ENCODE measurements at regions not wholly inside any gene's neighbourhood (a gene's known extent, or its start where the extent isn't known, plus 50 kb on each side); places are given as distances from the start of the nearest gene placed in this dataset.

DNA sequence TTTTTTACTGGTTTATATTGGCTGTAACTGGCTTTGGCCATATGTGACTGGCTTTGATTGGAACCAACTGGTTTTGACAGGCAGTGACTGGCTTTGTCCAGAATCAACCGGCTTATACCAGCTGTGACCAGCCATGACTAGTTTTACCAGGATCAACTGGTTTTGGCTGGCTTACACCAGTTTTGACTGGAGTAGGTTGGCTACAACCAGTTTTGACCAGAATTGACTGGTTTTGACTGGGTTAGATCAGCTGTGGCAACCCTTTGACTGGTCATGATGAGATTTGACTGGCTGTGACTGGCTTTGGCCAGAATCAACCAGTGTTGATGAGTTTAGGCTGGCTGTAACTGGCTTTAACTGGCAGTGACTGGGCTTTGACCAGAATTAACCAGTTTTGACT is 169.2 kb upstream of the AMOT start (continued):
- TF ChIP-seq, protein P1, sequence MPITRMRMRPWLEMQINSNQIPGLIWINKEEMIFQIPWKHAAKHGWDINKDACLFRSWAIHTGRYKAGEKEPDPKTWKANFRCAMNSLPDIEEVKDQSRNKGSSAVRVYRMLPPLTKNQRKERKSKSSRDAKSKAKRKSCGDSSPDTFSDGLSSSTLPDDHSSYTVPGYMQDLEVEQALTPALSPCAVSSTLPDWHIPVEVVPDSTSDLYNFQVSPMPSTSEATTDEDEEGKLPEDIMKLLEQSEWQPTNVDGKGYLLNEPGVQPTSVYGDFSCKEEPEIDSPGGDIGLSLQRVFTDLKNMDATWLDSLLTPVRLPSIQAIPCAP (CRISPR knock-in tag; IDR thresholded peaks at IDR 0.05; ENCODE audit: borderline replicate concordance) = no peak
- TF ChIP-seq PTRF (tag; IDR thresholded peaks at IDR 0.05) = no peak

GRCh38 chrX:113009029-113009428 is 168.4 kb upstream of the AMOT start:
- POLR2A ChIA-PET = no interaction called here
- FAIRE-seq = no peak
- no peaks in the 10 kb centered on the region for H3K4me1 ChIP-seq (replicated peaks in 1 of 2; ENCODE audit: control insufficient read depth in 2 of 2, insufficient read depth in 2 of 2, low read length in 2 of 2)
- intact Hi-C loops (cut with micrococcal nuclease) (no loop called here), in situ Hi-C loops (cut with MboI) (no loop called here)
- no peaks in the 10 kb centered on the region for H3K9me3 ChIP-seq (replicated peaks; ENCODE audit: control insufficient read depth, insufficient read depth, low read depth, low read length)
- CTCF ChIA-PET (ENCODE audit: low intra/inter-chr PET ratio) = no interaction called here
- no peak overlapping the region for H2AFZ ChIP-seq (ENCODE audit: low read depth, low read length)
- H3K27me3 ChIP-seq (ENCODE audit: control insufficient read depth in 2 of 2, insufficient read depth in 2 of 2, low read length in 2 of 2) = no peaks in the 10 kb centered on the region
- no peak overlapping the region for H3K9ac ChIP-seq (ENCODE audit: insufficient read depth in 1 of 2, low read depth in 2 of 2, low read length in 2 of 2)
- H3K4me2 ChIP-seq (ENCODE audit: insufficient read depth, low read length) = no peak overlapping the region
- no peak for DNase-seq (ENCODE audit: extremely low read depth in 1 of 4, low spot score in 3 of 4)
- H3K27ac ChIP-seq (ENCODE audit: extremely low read depth, low read depth, low read length) = no peak overlapping the region
- WGBS (ENCODE audit: insufficient coverage, low coverage, missing lambda C conversion rate) = 0% methylated on average over 2 of the region's 3 CpGs
- no peaks in the 10 kb centered on the region for H4K20me1 ChIP-seq (replicated peaks; ENCODE audit: control insufficient read depth, insufficient read depth, low read length)
- no peak for ATAC-seq
- TF ChIP-seq, protein P2, sequence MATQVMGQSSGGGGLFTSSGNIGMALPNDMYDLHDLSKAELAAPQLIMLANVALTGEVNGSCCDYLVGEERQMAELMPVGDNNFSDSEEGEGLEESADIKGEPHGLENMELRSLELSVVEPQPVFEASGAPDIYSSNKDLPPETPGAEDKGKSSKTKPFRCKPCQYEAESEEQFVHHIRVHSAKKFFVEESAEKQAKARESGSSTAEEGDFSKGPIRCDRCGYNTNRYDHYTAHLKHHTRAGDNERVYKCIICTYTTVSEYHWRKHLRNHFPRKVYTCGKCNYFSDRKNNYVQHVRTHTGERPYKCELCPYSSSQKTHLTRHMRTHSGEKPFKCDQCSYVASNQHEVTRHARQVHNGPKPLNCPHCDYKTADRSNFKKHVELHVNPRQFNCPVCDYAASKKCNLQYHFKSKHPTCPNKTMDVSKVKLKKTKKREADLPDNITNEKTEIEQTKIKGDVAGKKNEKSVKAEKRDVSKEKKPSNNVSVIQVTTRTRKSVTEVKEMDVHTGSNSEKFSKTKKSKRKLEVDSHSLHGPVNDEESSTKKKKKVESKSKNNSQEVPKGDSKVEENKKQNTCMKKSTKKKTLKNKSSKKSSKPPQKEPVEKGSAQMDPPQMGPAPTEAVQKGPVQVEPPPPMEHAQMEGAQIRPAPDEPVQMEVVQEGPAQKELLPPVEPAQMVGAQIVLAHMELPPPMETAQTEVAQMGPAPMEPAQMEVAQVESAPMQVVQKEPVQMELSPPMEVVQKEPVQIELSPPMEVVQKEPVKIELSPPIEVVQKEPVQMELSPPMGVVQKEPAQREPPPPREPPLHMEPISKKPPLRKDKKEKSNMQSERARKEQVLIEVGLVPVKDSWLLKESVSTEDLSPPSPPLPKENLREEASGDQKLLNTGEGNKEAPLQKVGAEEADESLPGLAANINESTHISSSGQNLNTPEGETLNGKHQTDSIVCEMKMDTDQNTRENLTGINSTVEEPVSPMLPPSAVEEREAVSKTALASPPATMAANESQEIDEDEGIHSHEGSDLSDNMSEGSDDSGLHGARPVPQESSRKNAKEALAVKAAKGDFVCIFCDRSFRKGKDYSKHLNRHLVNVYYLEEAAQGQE (IDR thresholded peaks at IDR 0.05; ENCODE audit: borderline replicate concordance) = peak; percentile 61
- TF ChIP-seq, protein P2 (CRISPR knock-in tag; IDR thresholded peaks at IDR 0.05; ENCODE audit: low read depth) = no peak
- TF ChIP-seq TBL1XR1 (IDR thresholded peaks at IDR 0.05; ENCODE audit: low read length in 2 of 2) (no peak), TRIM24 (IDR thresholded peaks at IDR 0.05) (peak in 1 of 2 experiments; percentile 52; a peak in 1 of 4 replicates)
- H3K9me1 ChIP-seq (ENCODE audit: control insufficient read depth, insufficient read depth, low read length) = no peaks in the 10 kb centered on the region
- H3K4me3 ChIP-seq = no peak overlapping the region
- no peaks in the 10 kb centered on the region for H3K36me3 ChIP-seq (ENCODE audit: control insufficient read depth, insufficient read depth, low read length)
- no TSS peak for BruUV-seq (replicated peaks)
- no peaks in the 10 kb centered on the region for H3K79me2 ChIP-seq (ENCODE audit: control insufficient read depth, insufficient read depth, low read length)

Measured in K562 (cell line).